ENCODE measurements at regions not wholly inside any gene's neighbourhood (a gene's known extent, or its start where the extent isn't known, plus 50 kb on each side); places are given as distances from the start of the nearest gene placed in this dataset.

DNA sequence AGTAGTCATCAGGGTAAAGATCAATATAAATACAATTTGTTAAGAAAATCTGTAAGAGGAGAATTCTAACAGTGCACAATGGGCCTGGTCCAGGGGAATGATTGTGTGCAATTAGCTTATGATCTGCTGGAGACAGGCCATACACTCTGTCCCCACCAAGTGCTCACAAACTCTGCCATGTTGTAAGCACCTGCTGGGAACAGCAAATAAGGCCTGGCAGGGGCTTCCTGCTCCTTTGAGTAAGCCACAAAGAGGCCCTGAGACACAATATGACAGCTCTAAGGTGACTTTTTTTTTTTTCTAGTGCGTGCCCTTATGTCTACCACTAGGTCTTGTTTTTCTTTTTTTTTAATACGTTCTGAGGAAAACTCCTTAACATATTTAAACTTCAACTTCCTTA is 866.3 kb upstream of the PCDH7 start:
- Histone ChIP-seq H3K27ac (no peak overlapping the region), H3K36me3 (ENCODE audit: low read depth) (no peaks in the 10 kb centered on the region), H3K9me3 (ENCODE audit: insufficient read depth, low read depth) (no peaks in the 10 kb centered on the region), H4K20me1 (ENCODE audit: insufficient read depth) (no peaks in the 10 kb centered on the region), H3K4me2 (no peak overlapping the region), H2AFZ (no peak overlapping the region), H3K79me2 (ENCODE audit: low read depth) (no peaks in the 10 kb centered on the region), H3K27me3 (ENCODE audit: insufficient read depth, low read depth) (no peaks in the 10 kb centered on the region), H3K4me1 (replicated peaks; ENCODE audit: insufficient read depth) (no peaks in the 10 kb centered on the region), H3K9me2 (ENCODE audit: insufficient read depth) (no peaks in the 10 kb centered on the region), H3F3A (ENCODE audit: insufficient read depth, low read depth) (no peaks in the 10 kb centered on the region), H3K4me3 (no peak overlapping the region)
- no TSS peak for BruUV-seq (replicated peaks)
- intact Hi-C loops (cut with micrococcal nuclease; ENCODE audit: unreplicated experiment), result no loop called here
- ChIA-PET POLR2A (ENCODE audit: unreplicated experiment) (no interaction called here), CTCF (no interaction called here)
- TF ChIP-seq EZH2 (IDR thresholded peaks at IDR 0.05; ENCODE audit: low read depth), result no peak
- TF ChIP-seq, protein P1, sequence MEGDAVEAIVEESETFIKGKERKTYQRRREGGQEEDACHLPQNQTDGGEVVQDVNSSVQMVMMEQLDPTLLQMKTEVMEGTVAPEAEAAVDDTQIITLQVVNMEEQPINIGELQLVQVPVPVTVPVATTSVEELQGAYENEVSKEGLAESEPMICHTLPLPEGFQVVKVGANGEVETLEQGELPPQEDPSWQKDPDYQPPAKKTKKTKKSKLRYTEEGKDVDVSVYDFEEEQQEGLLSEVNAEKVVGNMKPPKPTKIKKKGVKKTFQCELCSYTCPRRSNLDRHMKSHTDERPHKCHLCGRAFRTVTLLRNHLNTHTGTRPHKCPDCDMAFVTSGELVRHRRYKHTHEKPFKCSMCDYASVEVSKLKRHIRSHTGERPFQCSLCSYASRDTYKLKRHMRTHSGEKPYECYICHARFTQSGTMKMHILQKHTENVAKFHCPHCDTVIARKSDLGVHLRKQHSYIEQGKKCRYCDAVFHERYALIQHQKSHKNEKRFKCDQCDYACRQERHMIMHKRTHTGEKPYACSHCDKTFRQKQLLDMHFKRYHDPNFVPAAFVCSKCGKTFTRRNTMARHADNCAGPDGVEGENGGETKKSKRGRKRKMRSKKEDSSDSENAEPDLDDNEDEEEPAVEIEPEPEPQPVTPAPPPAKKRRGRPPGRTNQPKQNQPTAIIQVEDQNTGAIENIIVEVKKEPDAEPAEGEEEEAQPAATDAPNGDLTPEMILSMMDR (conservative IDR thresholded peaks at IDR 0.05), result no peak
- no peak for DNase-seq

DNA sequence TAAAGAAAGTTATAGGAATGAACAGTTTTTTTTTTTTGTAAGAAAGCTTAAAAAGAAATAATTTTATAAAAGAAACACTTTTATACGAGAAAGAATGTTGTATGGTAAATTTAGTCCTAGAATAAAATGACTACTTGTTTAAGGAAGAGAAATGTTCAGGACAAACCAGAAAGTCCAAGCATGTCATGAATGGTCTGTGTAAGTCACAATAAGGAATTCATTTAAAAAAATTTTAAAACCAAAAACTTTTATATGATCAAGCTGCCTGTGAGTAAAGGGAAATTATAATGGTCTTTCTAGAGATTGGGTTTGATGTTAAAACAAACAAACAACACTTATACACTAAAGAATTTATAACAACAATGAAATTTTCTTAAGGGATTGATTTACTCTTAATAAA is 858.9 kb upstream of the PCDH7 start:
- CTCF ChIA-PET, result no interaction called here
- Histone ChIP-seq H4K20me1 (ENCODE audit: insufficient read depth) (no peaks in the 10 kb centered on the region), H3K27ac (no peak overlapping the region), H3K4me2 (no peak overlapping the region), H3K9me2 (ENCODE audit: insufficient read depth) (no peaks in the 10 kb centered on the region), H3K36me3 (ENCODE audit: low read depth) (no peaks in the 10 kb centered on the region), H3K27me3 (ENCODE audit: insufficient read depth, low read depth) (no peaks in the 10 kb centered on the region), H3K9me3 (ENCODE audit: insufficient read depth, low read depth) (0 out of 2 replicates have a peak, but pooled peaks cover 3% of the 10 kb centered on the region), H3K4me1 (replicated peaks; ENCODE audit: insufficient read depth) (no peaks in the 10 kb centered on the region), H3K79me2 (ENCODE audit: low read depth) (no peaks in the 10 kb centered on the region), H2AFZ (no peak overlapping the region), H3K4me3 (no peak overlapping the region), H3F3A (ENCODE audit: insufficient read depth, low read depth) (no peaks in the 10 kb centered on the region)
- TF ChIP-seq EZH2 (IDR thresholded peaks at IDR 0.05; ENCODE audit: low read depth), result no peak
- TF ChIP-seq, protein P1 (conservative IDR thresholded peaks at IDR 0.05), result no peak
- DNase-seq, result no peak
- BruUV-seq (replicated peaks), result no TSS peak
- POLR2A ChIA-PET (ENCODE audit: unreplicated experiment), result no interaction called here
- intact Hi-C loops (cut with micrococcal nuclease; ENCODE audit: unreplicated experiment), result no loop called here

DNA sequence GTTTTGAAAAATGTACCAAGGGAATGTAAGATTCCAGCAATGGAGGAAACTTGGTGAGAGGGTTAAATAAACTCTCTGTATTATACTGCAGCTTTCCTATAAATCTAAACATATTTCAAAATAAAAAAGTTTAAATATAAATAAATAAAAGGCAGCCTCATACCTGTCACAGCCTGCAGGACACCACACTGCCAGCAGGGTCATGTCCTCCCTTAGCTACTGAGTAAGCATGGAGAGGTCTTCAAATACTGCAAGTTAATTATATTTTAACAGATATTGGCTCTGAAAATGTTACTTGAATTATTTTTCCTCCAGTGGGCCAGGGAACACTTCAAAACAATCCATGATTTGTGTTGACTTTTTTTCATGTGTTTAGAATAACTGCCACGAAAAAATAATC is 852.8 kb upstream of the PCDH7 start:
- Histone ChIP-seq H3F3A (ENCODE audit: insufficient read depth, low read depth) (no peaks in the 10 kb centered on the region), H3K36me3 (ENCODE audit: low read depth) (no peaks in the 10 kb centered on the region), H3K4me3 (no peak overlapping the region), H3K9me3 (ENCODE audit: insufficient read depth, low read depth) (0 out of 2 replicates have a peak, but pooled peaks cover 3% of the 10 kb centered on the region), H3K27me3 (ENCODE audit: insufficient read depth, low read depth) (no peaks in the 10 kb centered on the region), H3K79me2 (ENCODE audit: low read depth) (no peaks in the 10 kb centered on the region), H3K27ac (no peak overlapping the region), H3K9me2 (ENCODE audit: insufficient read depth) (no peaks in the 10 kb centered on the region), H3K4me1 (replicated peaks; ENCODE audit: insufficient read depth) (no peaks in the 10 kb centered on the region), H4K20me1 (ENCODE audit: insufficient read depth) (no peaks in the 10 kb centered on the region), H3K4me2 (no peak overlapping the region), H2AFZ (no peak overlapping the region)
- DNase-seq, result no peak
- intact Hi-C loops (cut with micrococcal nuclease; ENCODE audit: unreplicated experiment), result no loop called here
- ChIA-PET POLR2A (ENCODE audit: unreplicated experiment) (no interaction called here), CTCF (no interaction called here)
- BruUV-seq (replicated peaks), result no TSS peak
- TF ChIP-seq, protein P1 (conservative IDR thresholded peaks at IDR 0.05), result no peak
- no peak for TF ChIP-seq EZH2 (IDR thresholded peaks at IDR 0.05; ENCODE audit: low read depth)
